Transverse colon (tissue), 4 donors: ENCODE measurements at regions not wholly inside any gene's neighbourhood (a gene's known extent, or its start where the extent isn't known, plus 50 kb on each side); places are given as distances from the start of the nearest gene placed in this dataset.

Experiments used
- DNase-seq: peaks from one replicate; pipeline ENCODE4 v3.0.0-alpha.2; 2019
- H3K27ac ChIP-seq, 4 donors: fragments of 200-600 bp; sonication (generic); 2 replicates each; pipeline ENCODE4 v1.5.1; 2016 to 2018; ENCODE audit warnings: inconsistent platforms in 4 of 4
- H3K27me3 ChIP-seq: fragments of 200-600 bp; sonication (generic); 2 replicates; pipeline ENCODE4 v1.5.1; 2017; ENCODE audit warnings: inconsistent platforms
- H3K36me3 ChIP-seq, 4 donors: fragments of 200-600 bp; sonication (generic); 2 replicates each; pipeline ENCODE4 v1.5.1; 2017 to 2019; ENCODE audit warnings: inconsistent platforms in 4 of 4
- H3K4me1 ChIP-seq, 4 donors: fragments of 200-600 bp; sonication (generic); 2 replicates each; pipeline ENCODE4 v1.5.1; 2017 to 2020; ENCODE audit warnings: inconsistent platforms in 4 of 4
- H3K4me3 ChIP-seq, 4 donors: fragments of 200-600 bp; sonication (generic); 1 replicate in 1 of 4; 2 replicates in 3 of 4; pipeline versions ENCODE4 v1.5.1 to v1.6.1; 2017 to 2019; ENCODE audit warnings: inconsistent platforms in 4 of 4
- H3K9me3 ChIP-seq, 2 donors: fragments of 200-600 bp; sonication (generic); 2 replicates each; pipeline ENCODE4 v1.5.1; 2017 to 2019; ENCODE audit warnings: inconsistent platforms in 2 of 2
- EP300 ChIP-seq: sonication (generic); formaldehyde crosslinking; IDR thresholded peaks from one replicate; pipeline ENCODE4 v1.6.1; 2017; ENCODE audit warnings: antibody characterized with exemption, low read depth
- POLR2A ChIP-seq: fragments of 450-650 bp; IDR thresholded peaks from one replicate; pipeline ENCODE4 v1.6.1; 2016; ENCODE audit warnings: antibody characterized with exemption, mild to moderate bottlenecking, moderate library complexity
- POLR2AphosphoS5 ChIP-seq, 3 donors: sonication (generic); formaldehyde crosslinking; IDR thresholded peaks; one replicate each; pipeline ENCODE4 v1.6.1; 2016; ENCODE audit warnings: antibody characterized with exemption in 3 of 3
- WGBS, 2 donors: methylation state at CpG; one replicate each; pipeline ENCODE4 v1.1.5; 2018; ENCODE audit warnings: low coverage in 1 of 2; 5-methylcytosine and 5-hydroxymethylcytosine counted together
- in situ Hi-C, 4 donors: fragments of 200-750 bp; cut with MboI; loops; one replicate each; pipeline versions ENCODE4 v1.15.0 to v1.15.1; 2017; ENCODE audit warnings: low sequenced_read_pairs in 3 of 4, low pct_ligation_motif_present in 1 of 4, low pct_unique_long_range_greater_than_20kb in 1 of 4
- intact Hi-C: fragments of 100-400 bp; cut with DNase I; formaldehyde crosslinking; loops from one replicate; pipeline ENCODE4 v1.15.1; 2023; ENCODE audit warnings: low total_unique reads
- TF ChIP-seq, protein P1 (sequence below), 5 experiments: fragments of 200-600 bp in 3 of 5; fragments of 450-650 bp in 2 of 5; sonication (generic) in 3 of 5; IDR thresholded peaks; 1 replicate in 2 of 5; 2 replicates in 3 of 5; pipeline ENCODE4 v1.5.1; 2016 to 2017; ENCODE audit warnings: antibody characterized with exemption in 5 of 5, inconsistent platforms in 3 of 5, mild to moderate bottlenecking in 2 of 5, moderate library complexity in 1 of 5

DNA sequence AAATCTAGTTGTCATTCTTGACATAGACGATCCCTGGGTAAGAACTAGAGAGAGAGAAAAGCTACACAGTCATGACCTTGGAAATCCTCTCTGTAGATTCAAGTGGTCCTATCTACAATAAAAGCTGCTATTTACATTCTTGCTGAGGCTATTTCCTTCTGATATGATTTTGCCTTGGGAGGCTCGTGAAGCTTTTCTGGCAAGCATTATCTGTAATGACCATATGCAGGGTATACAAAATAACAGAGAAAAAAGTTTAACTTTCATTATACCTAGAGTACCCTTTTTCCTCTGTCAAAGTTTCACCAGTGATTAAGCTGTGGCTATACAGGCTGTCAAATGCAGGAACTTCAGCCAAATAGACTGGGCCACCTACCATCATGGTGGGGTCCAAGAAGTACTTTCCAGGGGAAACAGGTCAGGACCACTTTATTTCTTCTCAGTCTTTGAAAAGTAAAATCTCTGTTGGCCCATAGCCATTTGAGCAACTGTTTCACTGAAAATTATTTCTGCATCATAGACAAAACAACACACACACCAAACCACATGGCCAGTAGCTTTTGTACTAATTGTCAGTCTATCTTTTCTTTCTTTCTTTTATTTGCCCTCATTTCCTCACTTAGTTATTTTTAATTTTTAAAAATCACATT is 677.0 kb upstream of the ID4 start:
- no peak overlapping the region for H3K4me3 ChIP-seq
- no peaks in the 10 kb centered on the region for H3K4me1 ChIP-seq
- intact Hi-C loops (no loop called here), in situ Hi-C loops (no loop called here)
- no peaks in the 10 kb centered on the region for H3K36me3 ChIP-seq
- TF ChIP-seq POLR2AphosphoS5 (IDR thresholded peaks at IDR 0.05), result no peak
- no peak for TF ChIP-seq EP300
- TF ChIP-seq, protein P1, sequence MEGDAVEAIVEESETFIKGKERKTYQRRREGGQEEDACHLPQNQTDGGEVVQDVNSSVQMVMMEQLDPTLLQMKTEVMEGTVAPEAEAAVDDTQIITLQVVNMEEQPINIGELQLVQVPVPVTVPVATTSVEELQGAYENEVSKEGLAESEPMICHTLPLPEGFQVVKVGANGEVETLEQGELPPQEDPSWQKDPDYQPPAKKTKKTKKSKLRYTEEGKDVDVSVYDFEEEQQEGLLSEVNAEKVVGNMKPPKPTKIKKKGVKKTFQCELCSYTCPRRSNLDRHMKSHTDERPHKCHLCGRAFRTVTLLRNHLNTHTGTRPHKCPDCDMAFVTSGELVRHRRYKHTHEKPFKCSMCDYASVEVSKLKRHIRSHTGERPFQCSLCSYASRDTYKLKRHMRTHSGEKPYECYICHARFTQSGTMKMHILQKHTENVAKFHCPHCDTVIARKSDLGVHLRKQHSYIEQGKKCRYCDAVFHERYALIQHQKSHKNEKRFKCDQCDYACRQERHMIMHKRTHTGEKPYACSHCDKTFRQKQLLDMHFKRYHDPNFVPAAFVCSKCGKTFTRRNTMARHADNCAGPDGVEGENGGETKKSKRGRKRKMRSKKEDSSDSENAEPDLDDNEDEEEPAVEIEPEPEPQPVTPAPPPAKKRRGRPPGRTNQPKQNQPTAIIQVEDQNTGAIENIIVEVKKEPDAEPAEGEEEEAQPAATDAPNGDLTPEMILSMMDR (IDR thresholded peaks at IDR 0.05), result no peak
- TF ChIP-seq POLR2A, result no peak
- WGBS, 2 donors, result 20 to 45% methylated on average over 1 to 2 of the region's 2 CpGs
- no peak for DNase-seq
- H3K9me3 ChIP-seq, result no peaks in the 10 kb centered on the region
- H3K27ac ChIP-seq, result no peak overlapping the region
- H3K27me3 ChIP-seq, result no peaks in the 10 kb centered on the region

DNA sequence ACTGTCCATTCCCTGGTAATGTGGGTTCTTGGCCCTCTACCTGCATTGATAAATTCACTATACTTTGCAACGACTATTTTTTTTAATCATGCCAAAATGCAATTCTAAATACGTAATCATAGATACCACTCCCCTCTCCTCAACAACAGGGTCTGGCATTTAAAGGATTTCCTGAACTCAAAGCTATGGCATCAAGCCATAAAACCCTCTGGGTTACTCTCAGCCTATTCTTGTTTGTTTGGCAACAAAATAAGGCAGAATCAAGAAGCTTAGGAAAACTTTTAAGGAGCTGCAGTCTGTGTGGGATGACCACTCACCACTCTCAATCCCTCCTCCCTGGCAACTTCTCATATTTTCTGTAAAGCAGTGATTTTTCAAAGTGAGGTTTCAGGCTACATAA is 669.9 kb upstream of the ID4 start:
- TF ChIP-seq EP300 (no peak), POLR2A (no peak), POLR2AphosphoS5 (IDR thresholded peaks at IDR 0.05) (no peak)
- TF ChIP-seq, protein P1 (IDR thresholded peaks at IDR 0.05), result no peak
- Histone ChIP-seq H3K27ac (no peak overlapping the region), H3K9me3 (no peaks in the 10 kb centered on the region), H3K36me3 (no peaks in the 10 kb centered on the region), H3K27me3 (no peaks in the 10 kb centered on the region), H3K4me1 (no peaks in the 10 kb centered on the region), H3K4me3 (no peak overlapping the region)
- DNase-seq, result no peak
- WGBS, 2 donors, result 26 to 88% methylated on average over 1 to 2 of the region's 2 CpGs
- in situ Hi-C loops, result no loop called here
- intact Hi-C loops, result no loop called here

DNA sequence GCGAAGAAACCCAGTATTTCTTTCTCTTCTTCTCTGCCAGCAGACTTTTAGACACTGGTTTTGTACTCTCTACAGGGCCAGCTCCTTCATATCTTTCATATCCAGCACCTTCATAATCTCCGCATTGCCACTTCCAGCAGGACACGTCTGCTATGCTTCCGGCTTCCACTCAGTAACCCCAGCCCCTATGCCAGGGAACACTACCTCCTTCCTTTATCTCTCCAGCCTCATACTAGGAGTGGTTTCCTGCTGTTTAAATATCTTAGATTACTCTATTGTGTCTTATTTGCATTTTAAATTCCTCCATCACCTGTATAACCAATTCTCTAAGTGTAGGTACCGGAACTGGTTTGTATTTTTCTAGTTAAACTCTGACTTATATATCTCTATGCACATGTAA is 667.8 kb upstream of the ID4 start:
- TF ChIP-seq POLR2A (no peak), EP300 (no peak), POLR2AphosphoS5 (IDR thresholded peaks at IDR 0.05) (no peak)
- TF ChIP-seq, protein P1 (IDR thresholded peaks at IDR 0.05), result no peak
- Histone ChIP-seq H3K4me1 (no peaks in the 10 kb centered on the region), H3K36me3 (no peaks in the 10 kb centered on the region), H3K9me3 (no peaks in the 10 kb centered on the region), H3K27me3 (no peaks in the 10 kb centered on the region), H3K4me3 (no peak overlapping the region), H3K27ac (no peak overlapping the region)
- DNase-seq, result no peak
- 75 to 79% methylated on average over 5 of the region's 5 CpGs for WGBS, 2 donors
- intact Hi-C loops (no loop called here), in situ Hi-C loops (no loop called here)

DNA sequence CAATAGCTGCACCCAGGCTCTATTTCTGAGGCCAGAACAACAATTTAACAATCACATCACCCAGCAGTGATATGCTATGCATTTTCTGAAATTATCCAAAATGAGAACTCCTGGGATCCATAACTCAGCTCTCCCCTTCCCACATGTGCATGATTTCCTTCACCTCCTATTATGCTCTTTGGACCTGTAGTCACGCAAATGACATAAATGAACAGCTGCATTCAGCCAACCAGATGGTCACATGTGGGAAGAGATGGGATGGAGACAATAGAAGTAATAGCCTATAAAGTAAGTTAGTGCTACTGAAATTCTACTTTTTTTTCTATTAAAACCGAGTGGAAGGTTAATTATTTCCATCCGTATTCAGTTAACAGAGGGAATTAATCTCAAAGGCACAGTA is 662.1 kb upstream of the ID4 start:
- H3K9me3 ChIP-seq, result no peaks in the 10 kb centered on the region
- TF ChIP-seq POLR2A, result no peak
- TF ChIP-seq, protein P1 (IDR thresholded peaks at IDR 0.05), result no peak
- TF ChIP-seq EP300, result no peak
- no peak for TF ChIP-seq POLR2AphosphoS5 (IDR thresholded peaks at IDR 0.05)
- in situ Hi-C loops, result no loop called here
- no peaks in the 10 kb centered on the region for H3K27me3 ChIP-seq
- H3K4me1 ChIP-seq, result no peaks in the 10 kb centered on the region
- 61 to 62% methylated on average over 3 of the region's 3 CpGs for WGBS, 2 donors
- no peak overlapping the region for H3K27ac ChIP-seq
- H3K4me3 ChIP-seq, result no peak overlapping the region
- no peaks in the 10 kb centered on the region for H3K36me3 ChIP-seq
- no peak for DNase-seq
- intact Hi-C loops, result no loop called here
